Fibroblast of skin of left quadriceps (primary cell): ENCODE measurements at regions not wholly inside any gene's neighbourhood (a gene's known extent, or its start where the extent isn't known, plus 50 kb on each side); places are given as distances from the start of the nearest gene placed in this dataset.

ENCODE experiments used
- DNase-seq, 2 experiments: peaks; one replicate each; pipeline ENCODE4 v3.0.0-alpha.2; 2013; ENCODE audit warnings: low read depth in 2 of 2

- no peak for DNase-seq
Observed at GRCh38 chr5:2532809-2533208, 218.7 kb downstream of the IRX2 start.

DNA sequence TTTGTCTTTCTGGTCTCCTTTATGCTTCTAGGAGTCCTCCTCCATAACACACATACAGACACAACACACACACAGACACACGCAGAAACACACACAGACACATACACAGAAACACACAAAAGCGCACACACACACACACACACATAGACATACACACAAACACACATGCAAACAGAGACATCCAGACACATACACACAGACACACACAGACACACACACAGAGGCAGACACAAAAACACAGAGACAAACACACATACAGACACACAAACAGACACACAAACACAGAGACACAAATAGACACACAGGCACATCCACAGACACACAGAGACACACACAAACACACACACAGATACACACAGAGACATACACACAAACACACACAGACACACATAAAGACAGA, 220.2 kb downstream of the IRX2 start:
- DNase-seq, result no peak

GRCh38 chr5:2530609-2531008, 220.9 kb downstream of the IRX2 start:
- no peak for DNase-seq

DNA sequence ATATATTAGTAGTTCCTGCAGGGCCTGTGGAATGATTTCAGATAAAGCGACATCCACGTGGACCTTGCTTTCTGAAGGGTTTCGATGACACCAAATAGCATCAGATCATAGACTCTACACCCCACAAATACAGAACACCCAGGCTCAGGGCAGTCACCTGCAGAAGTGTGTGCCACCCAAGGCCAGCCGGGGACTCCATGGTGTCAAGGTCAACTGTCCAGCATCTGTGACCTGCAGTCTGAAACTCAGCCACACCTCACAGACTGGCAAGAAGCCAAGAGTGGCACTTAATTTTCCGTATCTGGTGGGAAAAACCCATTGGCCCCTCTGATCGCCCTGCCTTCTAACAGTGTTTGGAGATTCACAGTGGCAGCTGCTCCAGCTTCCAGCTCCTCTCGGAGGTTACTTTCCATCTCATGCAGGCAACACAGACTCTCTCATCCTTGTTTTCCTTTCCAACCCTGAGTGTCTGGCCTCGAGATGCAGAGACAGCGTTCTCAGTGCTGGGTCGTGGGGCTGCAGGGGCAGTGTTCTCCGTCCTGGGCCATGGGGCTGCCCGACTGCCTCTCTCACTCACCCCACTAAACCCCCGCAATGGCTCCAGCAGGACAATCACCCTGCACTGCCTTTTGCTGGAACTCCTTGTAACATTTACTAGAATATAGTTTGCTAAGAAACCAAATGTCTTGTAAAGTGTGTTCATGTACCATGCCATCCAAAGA, 221.9 kb downstream of the IRX2 start:
- DNase-seq, result no peak

- DNase-seq, result no peak
Observed at GRCh38 chr5:2525351-2525750, 226.1 kb downstream of the IRX2 start.

- DNase-seq, result no peak
Observed at GRCh38 chr5:2524620-2525019, 226.9 kb downstream of the IRX2 start.

DNA sequence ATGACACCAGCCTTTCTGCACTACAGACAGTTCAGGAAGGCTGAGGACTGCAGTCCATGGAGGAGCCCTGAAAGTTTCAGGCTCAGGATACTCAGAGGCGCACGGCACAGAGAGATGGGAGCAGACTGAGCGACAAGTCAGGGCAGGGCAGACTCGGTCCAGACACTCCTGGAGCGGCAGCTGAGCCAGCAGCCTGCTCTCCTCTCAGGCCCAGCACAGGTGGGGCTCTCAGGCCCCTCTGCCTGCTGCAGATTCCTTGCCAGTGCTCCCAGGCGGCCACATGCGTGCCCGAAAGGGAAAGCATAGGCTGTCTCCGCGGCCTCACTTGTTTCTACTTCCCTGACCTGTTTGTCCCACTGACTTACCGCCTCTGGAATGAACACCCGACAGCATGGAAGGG, 228.3 kb downstream of the IRX2 start:
- no peak for DNase-seq

DNA sequence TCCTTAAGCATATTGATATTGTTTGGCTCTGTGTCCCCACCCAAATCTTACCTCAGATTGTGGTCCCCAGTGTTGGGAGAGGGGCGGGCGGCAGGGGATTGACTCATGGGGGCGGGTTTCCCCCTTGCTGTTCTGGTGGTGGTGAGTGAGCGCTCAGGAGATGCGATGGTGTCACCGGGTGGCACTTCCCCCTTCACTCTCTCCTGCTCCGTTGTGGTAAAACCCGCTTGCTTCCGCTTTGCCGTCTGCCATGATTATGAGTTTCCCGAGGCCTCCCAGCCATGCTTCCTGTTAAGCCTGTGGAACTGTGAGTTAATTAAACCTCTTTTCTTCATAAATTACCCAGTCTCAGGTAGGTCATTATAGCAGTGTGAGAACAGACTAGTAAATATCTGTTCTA, 229.1 kb downstream of the IRX2 start:
- DNase-seq, result no peak

DNA sequence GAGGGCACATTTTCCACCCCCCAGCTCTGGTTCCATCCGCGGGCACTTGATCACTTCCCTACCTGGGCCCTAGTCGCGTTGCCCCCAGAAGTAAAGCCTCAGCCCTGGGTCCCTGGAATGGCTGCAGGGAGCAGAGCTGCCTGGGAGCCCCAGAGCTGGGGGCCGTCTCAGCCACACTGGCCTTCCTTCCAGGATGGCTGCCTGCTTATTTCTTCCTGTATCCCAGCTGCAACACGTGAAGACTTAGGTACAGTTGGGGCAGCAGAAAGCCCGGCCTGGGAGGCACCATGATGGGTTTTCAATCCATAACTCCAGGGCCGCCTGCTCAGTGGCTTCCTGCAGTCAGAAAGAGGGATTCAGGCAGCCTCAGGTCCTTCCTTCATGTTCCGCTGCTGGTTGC, 232.3 kb downstream of the IRX2 start:
- no peak for DNase-seq

- DNase-seq, result no peak
Observed at GRCh38 chr5:2517451-2517850, 234.0 kb downstream of the IRX2 start.

DNA sequence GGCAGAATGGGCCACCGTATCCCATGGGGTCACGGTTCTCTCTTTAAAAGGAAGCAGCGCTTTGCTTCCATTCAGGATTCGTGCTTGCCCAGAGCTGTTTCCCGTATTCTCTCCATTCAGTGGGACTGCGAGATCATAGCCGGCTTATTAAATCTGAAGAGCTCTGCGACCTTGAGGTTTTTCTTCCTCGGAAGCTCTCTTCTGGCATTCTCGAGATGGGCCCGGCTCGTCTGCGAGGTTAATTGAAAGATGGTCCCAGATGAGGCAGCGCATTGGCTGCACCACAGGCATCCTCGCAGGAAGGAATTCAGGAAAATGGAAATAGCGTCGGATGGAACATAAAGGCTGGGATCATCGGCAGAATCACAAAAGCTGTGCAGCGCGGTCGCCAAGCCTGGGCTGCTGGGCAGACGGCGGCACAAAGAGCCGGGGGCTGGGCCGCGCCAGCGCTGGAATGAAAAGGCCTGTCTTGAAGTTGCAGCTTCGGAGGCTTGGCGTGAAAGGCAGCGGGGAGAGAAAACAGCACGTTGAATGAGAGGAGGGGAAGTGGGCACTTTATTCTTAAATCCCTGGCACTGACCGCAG, 236.2 kb downstream of the IRX2 start:
- no peak for DNase-seq

GRCh38 chr5:2514484-2514883, 237.0 kb downstream of the IRX2 start:
- no peak for DNase-seq

DNA sequence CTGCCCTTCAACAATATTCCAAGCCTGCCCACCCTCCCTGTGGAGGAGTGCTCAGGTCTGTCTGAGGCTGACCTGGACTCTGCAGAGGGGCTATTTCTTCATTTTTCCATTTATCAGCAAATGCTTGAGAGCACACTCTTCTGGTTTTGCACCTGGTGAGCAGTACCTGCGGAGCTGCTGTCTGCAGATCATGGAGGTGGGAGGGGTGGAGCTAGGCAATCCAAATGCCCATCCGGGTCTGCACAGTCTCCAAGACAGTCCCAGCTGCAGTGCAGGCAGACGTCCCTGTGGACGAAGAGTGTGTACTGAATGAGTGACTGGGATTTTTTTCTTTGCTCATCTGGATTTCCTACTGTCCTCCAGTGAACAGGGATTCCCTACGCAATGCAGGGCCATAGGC, 239.8 kb downstream of the IRX2 start:
- no peak for DNase-seq

DNA sequence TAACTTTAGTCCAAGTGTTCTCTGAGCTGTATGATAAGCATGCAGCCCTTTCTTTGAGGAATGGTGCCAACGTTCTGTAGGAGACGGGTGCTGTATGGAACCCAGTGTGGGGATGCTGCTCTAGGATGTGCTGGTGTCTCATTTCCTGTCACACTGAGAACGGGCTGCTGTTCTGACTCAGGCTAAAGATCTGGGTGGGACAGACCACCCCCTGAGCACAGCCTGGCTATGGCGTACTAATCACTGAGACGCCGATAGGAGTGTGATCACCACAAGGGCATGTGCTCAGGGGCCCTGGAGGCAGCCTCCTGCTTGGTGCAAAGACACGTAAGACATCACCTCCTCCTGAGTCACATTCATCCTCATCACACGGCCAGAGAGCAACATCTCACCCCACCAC, 240.4 kb downstream of the IRX2 start:
- peak in 1 of 2 experiments; percentile 11 for DNase-seq

DNA sequence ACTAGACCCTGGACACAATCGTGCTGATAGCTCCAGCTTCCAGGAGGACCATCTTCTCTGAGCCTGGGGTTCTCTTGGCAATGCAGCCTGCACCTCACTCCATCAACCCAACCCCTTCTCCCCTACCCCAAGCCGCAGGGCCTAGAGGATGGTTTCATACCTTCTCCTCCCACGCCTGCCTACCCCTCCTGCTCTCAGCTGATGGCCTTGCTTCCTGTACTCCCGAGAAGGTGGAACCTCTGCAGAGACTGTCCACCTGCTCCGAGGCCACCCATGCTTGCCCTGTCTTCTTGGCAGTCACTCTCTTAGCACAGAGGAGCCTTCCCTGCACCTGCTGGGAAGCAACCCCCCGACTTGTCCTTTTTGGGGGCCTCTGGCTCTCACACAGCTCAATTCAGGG, 241.9 kb downstream of the IRX2 start:
- DNase-seq, result no peak

- no peak for DNase-seq
Observed at GRCh38 chr5:2508514-2508913, 243.0 kb downstream of the IRX2 start.

GRCh38 chr5:2507611-2508010, 243.9 kb downstream of the IRX2 start:
- no peak for DNase-seq

DNA sequence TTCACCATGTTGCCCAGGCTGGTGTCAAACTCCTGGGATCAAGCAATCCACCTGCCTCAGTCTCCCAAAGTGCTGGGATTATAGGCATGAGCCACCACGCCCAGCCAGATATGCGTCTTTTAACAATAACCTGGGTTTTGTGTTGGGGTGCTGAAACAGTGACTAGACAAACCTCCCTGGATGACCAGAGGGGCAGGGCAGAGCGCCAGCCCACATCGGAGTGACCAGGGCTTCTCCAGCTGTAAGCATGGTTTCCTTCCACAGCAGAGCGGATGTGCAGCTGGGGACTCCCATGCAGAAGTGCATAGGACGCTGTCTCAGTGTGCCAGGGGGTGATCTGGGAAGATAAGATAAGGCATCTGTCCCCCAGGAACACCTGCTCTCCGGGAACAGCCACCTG, 244.9 kb downstream of the IRX2 start:
- no peak for DNase-seq

DNA sequence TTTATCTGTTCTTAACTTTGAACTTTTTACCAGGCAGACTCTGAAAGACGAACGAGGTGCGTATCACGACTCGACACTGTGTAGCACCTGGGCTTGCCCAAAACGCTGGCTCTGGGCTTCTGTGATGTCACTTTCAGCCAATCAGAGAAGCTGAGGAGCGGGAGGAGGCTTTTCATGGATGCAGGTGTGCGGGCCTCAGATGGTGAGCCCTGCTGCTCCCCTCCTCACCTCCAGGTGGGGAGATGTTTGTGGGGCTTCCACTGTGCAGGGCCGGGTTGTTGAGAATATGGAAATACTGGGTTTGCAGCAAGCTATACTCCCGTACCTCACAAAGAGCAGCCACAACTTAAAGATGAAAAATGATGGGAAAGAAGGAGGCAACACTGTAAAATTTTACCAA, 246.3 kb downstream of the IRX2 start:
- DNase-seq, result no peak

DNA sequence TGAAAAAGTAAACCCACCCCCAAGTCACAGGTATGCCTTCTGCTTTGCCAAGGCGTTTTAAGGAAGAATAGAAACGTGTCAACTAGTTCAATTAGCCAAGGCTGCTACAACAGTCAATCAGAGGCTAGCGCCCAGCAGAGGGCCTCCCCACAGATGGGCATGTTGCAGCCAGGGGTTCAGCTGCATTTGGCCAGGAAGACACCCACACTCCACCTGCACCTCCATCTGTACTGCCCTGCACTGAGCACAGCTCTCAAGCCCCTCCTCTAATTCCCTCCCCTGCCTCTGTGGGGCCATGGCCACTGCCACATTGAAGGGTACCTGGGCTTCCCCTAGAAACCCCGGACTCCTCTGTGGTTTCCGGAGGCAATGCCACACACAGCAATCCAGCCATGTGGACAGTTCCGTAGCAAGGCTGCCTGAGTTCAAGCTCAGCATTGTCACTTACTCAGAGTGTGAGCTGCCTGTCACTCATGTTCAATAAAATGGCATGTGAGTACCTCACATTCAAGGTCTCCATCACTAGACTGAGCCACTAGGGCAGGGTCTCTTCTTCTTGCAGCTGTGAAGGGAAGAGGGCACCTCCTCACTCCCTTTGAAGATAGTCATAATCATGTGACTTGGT, 248.4 kb downstream of the IRX2 start:
- no peak for DNase-seq

DNA sequence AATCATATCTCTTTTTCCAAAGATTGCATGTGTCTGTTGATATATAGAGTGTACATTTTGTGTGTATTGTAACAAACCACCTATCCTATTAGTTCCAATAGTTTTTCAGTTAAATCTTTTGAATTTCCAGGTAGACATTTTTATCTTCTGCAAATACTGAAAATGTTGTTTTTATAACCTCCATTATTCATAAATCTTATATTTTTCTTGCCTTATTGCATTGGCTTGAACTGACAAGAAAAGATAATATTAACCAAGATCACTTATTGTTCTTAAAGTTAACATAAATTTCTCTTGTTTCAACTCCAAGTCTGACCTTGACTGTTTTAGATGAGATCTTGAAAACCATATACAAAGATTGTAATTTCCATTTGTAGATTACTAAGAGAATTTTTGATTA, 251.6 kb downstream of the IRX2 start:
- DNase-seq, result no peak

- DNase-seq, result no peak
Observed at GRCh38 chr5:2496891-2497290, 254.6 kb downstream of the IRX2 start.

- no peak for DNase-seq
Observed at GRCh38 chr5:2496126-2496525, 255.4 kb downstream of the IRX2 start.

GRCh38 chr5:2493356-2493755, 258.1 kb downstream of the IRX2 start:
- DNase-seq, result no peak
